HCT116 (cell line): ENCODE measurements at regions not wholly inside any gene's neighbourhood (a gene's known extent, or its start where the extent isn't known, plus 50 kb on each side); places are given as distances from the start of the nearest gene placed in this dataset.

Experiments
- ATAC-seq: fragments of 200-7000 bp; cut with Tn5 transposase; 2 replicates; pipeline ENCODE4 v1.9.1; 2020; ENCODE audit warnings: mild to moderate bottlenecking, moderate library complexity
- BruUV-seq: library from RNA; stranded (reverse); fragments of 400-500 nt; replicated peaks from 2 replicates; lab custom pipeline; 2021; lab: Mats Ljungman, UMichigan
- CTCF ChIA-PET: fragments of 300-600 bp; sonication (Branson Sonifier 250); formaldehyde crosslinking; loops from one replicate; lab custom pipeline; 2021; ENCODE audit warnings: antibody characterized with exemption; lab: Charles Lee
- POLR2A ChIA-PET: fragments of 300-600, 350-600 bp; sonication (Branson Sonifier 250); formaldehyde crosslinking; loops from one replicate; lab custom pipeline; 2021; ENCODE audit warnings: antibody characterized with exemption; lab: Charles Lee
- RAD21 ChIA-PET, 2 experiments: fragments of 300-600 bp; sonication (Branson Sonifier 250); formaldehyde crosslinking; loops; one replicate each; lab custom pipeline; 2023; ENCODE audit warnings: low total read pairs in 2 of 2; ENCODE audit not compliant: uncharacterized antibody in 2 of 2, unreplicated experiment in 2 of 2, low non-redundant PET in 1 of 2; lab: Charles Lee
- DNase-seq: peaks from one replicate; pipeline ENCODE4 v3.0.0-alpha.2; 2010; ENCODE audit warnings: low read depth, low spot score
- H2AFZ ChIP-seq: fragments of 200-600 bp; shearing (Covaris generic), sonication (generic); 2 replicates; pipeline ENCODE4 v1.6.1; 2017; ENCODE audit warnings: low read depth, mixed run types, mixed read lengths, antibody characterized with exemption, low read length; ENCODE audit not compliant: poor library complexity, severe bottlenecking
- H3K27ac ChIP-seq: 2 replicates; pipeline ENCODE4 v1.5.1; 2012; ENCODE audit warnings: low read depth, low read length
- H3K27me3 ChIP-seq: fragments of 200-600 bp; sonication (generic); 2 replicates; pipeline ENCODE4 v1.6.1; 2016; ENCODE audit warnings: mixed run types, low read length, mixed read lengths; ENCODE audit not compliant: insufficient read depth
- H3K36me3 ChIP-seq, 2 experiments: fragments of 200-500 bp in 1 of 2; fragments of 200-600 bp in 1 of 2; sonication (Bioruptor generic) in 1 of 2; sonication (generic) in 1 of 2; 2 replicates each; pipeline versions ENCODE4 v1.5.1 to v1.6.1; 2014 to 2016; ENCODE audit warnings: low read length in 2 of 2, inconsistent platforms in 1 of 2, mixed read lengths in 1 of 2, mixed run types in 1 of 2; ENCODE audit not compliant: insufficient read depth in 2 of 2, control insufficient read depth in 1 of 2
- H3K4me1 ChIP-seq, 2 experiments: fragments of 200-600 bp in 1 of 2; sonication (generic) in 1 of 2; 2 replicates each; pipeline versions ENCODE4 v1.5.1 to v1.6.1; 2012 to 2017; ENCODE audit warnings: low read length in 2 of 2, inconsistent platforms in 1 of 2, mild to moderate bottlenecking in 1 of 2, mixed read lengths in 1 of 2, mixed run types in 1 of 2, moderate library complexity in 1 of 2; ENCODE audit not compliant: insufficient read depth in 2 of 2, control insufficient read depth in 1 of 2
- H3K4me2 ChIP-seq: fragments of 200-600 bp; sonication (generic); 2 replicates; pipeline ENCODE4 v1.6.1; 2017; ENCODE audit warnings: mixed run types, low read length, mixed read lengths
- H3K4me3 ChIP-seq, 2 experiments: fragments of 200-600 bp in 1 of 2; sonication (generic) in 1 of 2; replicated peaks in 1 of 2; 2 replicates each; pipeline ENCODE4 v1.5.1; 2011 to 2016; ENCODE audit warnings: low read length in 2 of 2, control low read depth in 1 of 2, low read depth in 1 of 2, mild to moderate bottlenecking in 1 of 2, mixed read lengths in 1 of 2, mixed run types in 1 of 2
- H3K79me2 ChIP-seq: fragments of 200-600 bp; sonication (generic); 2 replicates; pipeline ENCODE4 v1.6.1; 2017; ENCODE audit warnings: mild to moderate bottlenecking, mixed run types, low read length, moderate library complexity, mixed read lengths; ENCODE audit not compliant: insufficient read depth
- H3K9ac ChIP-seq: fragments of 200-600 bp; sonication (generic); 2 replicates; pipeline ENCODE4 v1.6.1; 2016; ENCODE audit warnings: low read length, mixed read lengths
- H3K9me2 ChIP-seq: fragments of 200-600 bp; sonication (generic), shearing (Covaris generic); 2 replicates; pipeline ENCODE4 v1.6.1; 2017; ENCODE audit warnings: mixed run types, mild to moderate bottlenecking, moderate library complexity; ENCODE audit not compliant: insufficient read depth
- H3K9me3 ChIP-seq, 2 experiments: fragments of 200-500 bp in 1 of 2; fragments of 200-600 bp in 1 of 2; sonication (Bioruptor generic) in 1 of 2; sonication (generic) in 1 of 2; 2 replicates each; pipeline ENCODE4 v1.6.1; 2014 to 2017; ENCODE audit warnings: low read length in 2 of 2, mixed read lengths in 2 of 2, inconsistent platforms in 1 of 2, low read depth in 1 of 2, mild to moderate bottlenecking in 1 of 2, mixed run types in 1 of 2, moderate library complexity in 1 of 2; ENCODE audit not compliant: control insufficient read depth in 1 of 2, insufficient read depth in 1 of 2
- H4K20me1 ChIP-seq: fragments of 200-600 bp; sonication (generic), shearing (Covaris generic); 2 replicates; pipeline ENCODE4 v1.6.1; 2017; ENCODE audit warnings: mixed run types, mild to moderate bottlenecking, moderate library complexity; ENCODE audit not compliant: insufficient read depth
- EGR1 ChIP-seq: IDR thresholded peaks from 2 replicates; pipeline ENCODE4 v1.6.1; 2012; ENCODE audit warnings: low read depth
- POLR2AphosphoS5 ChIP-seq: IDR thresholded peaks from 2 replicates; pipeline ENCODE4 v1.6.1; 2011; ENCODE audit warnings: mild to moderate bottlenecking, low read depth, low read length, moderate library complexity
- SP1 ChIP-seq: IDR thresholded peaks from 2 replicates; pipeline ENCODE4 v1.6.1; 2012; ENCODE audit warnings: low read depth
- SRF ChIP-seq: IDR thresholded peaks from 2 replicates; pipeline ENCODE4 v1.6.1; 2012; ENCODE audit warnings: low read depth
- intact Hi-C: fragments of 100-400 bp; cut with micrococcal nuclease; formaldehyde crosslinking; loops from 2 replicates; pipeline ENCODE4 v1.10.0; 2022
- TF ChIP-seq, protein P1 (sequence below), 3 experiments: fragments of 200-600 bp in 1 of 3; sonication (generic) in 1 of 3; IDR thresholded peaks in 2 of 3; conservative IDR thresholded peaks in 1 of 3; 2 replicates each; pipeline ENCODE4 v1.5.1; 2012 to 2017; ENCODE audit warnings: low read depth in 2 of 3, low read length in 2 of 3, antibody characterized with exemption in 1 of 3, borderline replicate concordance in 1 of 3, control low read depth in 1 of 3, mild to moderate bottlenecking in 1 of 3, mixed read lengths in 1 of 3, mixed run types in 1 of 3, moderate library complexity in 1 of 3; ENCODE audit not compliant: insufficient read depth in 1 of 3

- RAD21 ChIA-PET = no interaction called here
- ATAC-seq = no peak
- H3K4me2 ChIP-seq = no peak overlapping the region
Observed at GRCh38 chr16:17829811-17830210, 359.1 kb upstream of the XYLT1 start.

GRCh38 chr16:17828012-17828411, 357.3 kb upstream of the XYLT1 start:
- Histone ChIP-seq H3K79me2 (no peaks in the 10 kb centered on the region), H3K9me2 (no peaks in the 10 kb centered on the region), H3K4me1 (no peaks in the 10 kb centered on the region), H3K36me3 (no peaks in the 10 kb centered on the region), H3K4me3 (no peak overlapping the region), H3K27ac (no peak overlapping the region), H2AFZ (no peak overlapping the region), H3K4me2 (no peak overlapping the region), H4K20me1 (no peaks in the 10 kb centered on the region), H3K27me3 (no peaks in the 10 kb centered on the region), H3K9ac (no peak overlapping the region), H3K9me3 (no peaks in the 10 kb centered on the region)
- ChIA-PET POLR2A (no interaction called here), CTCF (no interaction called here), RAD21 (no interaction called here)
- TF ChIP-seq, protein P1, sequence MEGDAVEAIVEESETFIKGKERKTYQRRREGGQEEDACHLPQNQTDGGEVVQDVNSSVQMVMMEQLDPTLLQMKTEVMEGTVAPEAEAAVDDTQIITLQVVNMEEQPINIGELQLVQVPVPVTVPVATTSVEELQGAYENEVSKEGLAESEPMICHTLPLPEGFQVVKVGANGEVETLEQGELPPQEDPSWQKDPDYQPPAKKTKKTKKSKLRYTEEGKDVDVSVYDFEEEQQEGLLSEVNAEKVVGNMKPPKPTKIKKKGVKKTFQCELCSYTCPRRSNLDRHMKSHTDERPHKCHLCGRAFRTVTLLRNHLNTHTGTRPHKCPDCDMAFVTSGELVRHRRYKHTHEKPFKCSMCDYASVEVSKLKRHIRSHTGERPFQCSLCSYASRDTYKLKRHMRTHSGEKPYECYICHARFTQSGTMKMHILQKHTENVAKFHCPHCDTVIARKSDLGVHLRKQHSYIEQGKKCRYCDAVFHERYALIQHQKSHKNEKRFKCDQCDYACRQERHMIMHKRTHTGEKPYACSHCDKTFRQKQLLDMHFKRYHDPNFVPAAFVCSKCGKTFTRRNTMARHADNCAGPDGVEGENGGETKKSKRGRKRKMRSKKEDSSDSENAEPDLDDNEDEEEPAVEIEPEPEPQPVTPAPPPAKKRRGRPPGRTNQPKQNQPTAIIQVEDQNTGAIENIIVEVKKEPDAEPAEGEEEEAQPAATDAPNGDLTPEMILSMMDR (IDR thresholded peaks at IDR 0.05 in 2 of 3, conservative IDR thresholded peaks at IDR 0.05 in 1 of 3; ENCODE audit: borderline replicate concordance in 1 of 3, insufficient read depth in 1 of 3, low read depth in 2 of 3, low read length in 2 of 3) = no peak
- no peak for TF ChIP-seq EGR1
- no peak for TF ChIP-seq SP1
- TF ChIP-seq POLR2AphosphoS5 = no peak
- DNase-seq (no peak), ATAC-seq (no peak)
- intact Hi-C loops = no loop called here
- no TSS peak for BruUV-seq

More at GRCh38 chr16:17829811-17830210, 359.1 kb upstream of the XYLT1 start:
- BruUV-seq = no TSS peak
- ChIA-PET CTCF (no interaction called here), POLR2A (no interaction called here)
- no peaks in the 10 kb centered on the region for H3K9me2 ChIP-seq
- no peak for DNase-seq
- no peaks in the 10 kb centered on the region for H3K4me1 ChIP-seq
- no peaks in the 10 kb centered on the region for H4K20me1 ChIP-seq
- H3K4me3 ChIP-seq = no peak overlapping the region
- no peak overlapping the region for H2AFZ ChIP-seq
- H3K27ac ChIP-seq = no peak overlapping the region
- TF ChIP-seq SRF = no peak
- H3K27me3 ChIP-seq = no peaks in the 10 kb centered on the region
- H3K9me3 ChIP-seq = no peaks in the 10 kb centered on the region
- intact Hi-C loops = no loop called here
- no peaks in the 10 kb centered on the region for H3K79me2 ChIP-seq
- no peak overlapping the region for H3K9ac ChIP-seq
- H3K36me3 ChIP-seq = no peaks in the 10 kb centered on the region
